C4-2B (cell line): ENCODE measurements at regions not wholly inside any gene's neighbourhood (a gene's known extent, or its start where the extent isn't known, plus 50 kb on each side); places are given as distances from the start of the nearest gene placed in this dataset.

Experiments
- CTCF ChIP-seq: fragments of 450-650 bp; conservative IDR thresholded peaks from 2 replicates; pipeline ENCODE4 v1.5.1; 2017; ENCODE audit warnings: mild to moderate bottlenecking
- ZFX ChIP-seq: fragments of 450-650 bp; IDR thresholded peaks from 2 replicates; pipeline ENCODE4 v1.6.1; 2017

- TF ChIP-seq CTCF (no peak), ZFX (no peak)
Measured at GRCh38 chrX:131634900-131635299, 91.0 kb downstream of the OR13H1 start.
